Fibroblast of the aortic adventitia (primary cell): ENCODE measurements at regions not wholly inside any gene's neighbourhood (a gene's known extent, or its start where the extent isn't known, plus 50 kb on each side); places are given as distances from the start of the nearest gene placed in this dataset.

Source experiments
- DNase-seq: peaks from one replicate; pipeline ENCODE4 v3.0.0-alpha.2; 2010; ENCODE audit warnings: low read depth
- H3K4me3 ChIP-seq: 2 replicates; pipeline ENCODE4 v1.5.1; 2011; ENCODE audit warnings: low read depth, mild to moderate bottlenecking, control low read depth, low read length, moderate library complexity
- CTCF ChIP-seq: IDR thresholded peaks from 2 replicates; pipeline ENCODE4 v1.5.1; 2011; ENCODE audit warnings: mild to moderate bottlenecking, low read length, control low read depth, inconsistent platforms; ENCODE audit not compliant: insufficient read depth

GRCh38 chr15:61649046-61649445 is 411.2 kb downstream of the VPS13C start:
- no peak overlapping the region for H3K4me3 ChIP-seq
- no peak for DNase-seq
- no peak for TF ChIP-seq CTCF

DNA sequence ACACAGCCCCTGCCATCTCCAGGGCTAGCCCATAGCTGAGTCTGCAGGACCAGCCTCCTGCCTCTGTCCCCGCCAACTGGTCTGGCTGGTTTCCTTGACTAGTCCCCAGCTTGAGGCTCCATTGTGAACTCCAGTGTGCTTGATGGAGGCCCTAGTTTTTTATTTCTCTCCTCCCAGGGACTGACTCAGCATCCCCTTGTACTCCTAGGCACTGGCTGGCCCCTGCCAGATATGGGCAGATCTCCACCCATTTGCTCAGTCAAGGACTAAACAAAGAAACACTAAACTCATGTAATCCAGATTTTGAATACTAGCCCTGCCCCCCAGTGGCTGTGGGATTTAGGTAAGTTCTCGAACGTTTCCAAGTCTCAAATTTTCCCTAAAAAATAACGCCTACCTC is 415.4 kb upstream of the RORA start:
- DNase-seq, result no peak
- H3K4me3 ChIP-seq, result no peak overlapping the region
- no peak for TF ChIP-seq CTCF

- H3K4me3 ChIP-seq, result no peak overlapping the region
- no peak for TF ChIP-seq CTCF
- DNase-seq, result no peak
These were observed 412.5 kb upstream of the RORA start for GRCh38 chr15:61641645-61642044.

DNA sequence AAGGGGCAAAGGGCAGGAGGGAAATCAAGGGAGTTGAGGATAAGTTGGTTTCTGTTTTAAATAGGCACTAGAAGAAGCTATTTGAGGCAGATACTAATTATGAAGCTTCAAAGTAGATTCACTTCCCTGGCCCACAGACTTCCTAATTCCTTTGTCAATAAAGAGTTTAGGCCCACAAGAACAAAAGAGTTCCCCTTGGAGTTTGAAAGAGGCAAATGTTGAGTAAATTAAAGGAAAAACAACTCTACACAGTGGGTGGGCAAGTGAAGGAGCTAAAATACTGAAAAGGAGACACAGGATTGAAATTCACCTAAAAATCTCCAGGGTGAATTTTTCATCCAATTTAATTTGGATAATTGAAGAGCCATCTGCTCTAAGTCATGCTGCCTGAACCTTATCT is 411.7 kb upstream of the RORA start:
- no peak for TF ChIP-seq CTCF
- DNase-seq, result no peak
- no peak overlapping the region for H3K4me3 ChIP-seq

- no peak for TF ChIP-seq CTCF
- DNase-seq, result no peak
- no peak overlapping the region for H3K4me3 ChIP-seq
These were observed 410.4 kb upstream of the RORA start for GRCh38 chr15:61639491-61639890.

- H3K4me3 ChIP-seq, result no peak overlapping the region
- TF ChIP-seq CTCF, result no peak
- DNase-seq, result no peak
These were observed 405.7 kb upstream of the RORA start for GRCh38 chr15:61634837-61635236.

DNA sequence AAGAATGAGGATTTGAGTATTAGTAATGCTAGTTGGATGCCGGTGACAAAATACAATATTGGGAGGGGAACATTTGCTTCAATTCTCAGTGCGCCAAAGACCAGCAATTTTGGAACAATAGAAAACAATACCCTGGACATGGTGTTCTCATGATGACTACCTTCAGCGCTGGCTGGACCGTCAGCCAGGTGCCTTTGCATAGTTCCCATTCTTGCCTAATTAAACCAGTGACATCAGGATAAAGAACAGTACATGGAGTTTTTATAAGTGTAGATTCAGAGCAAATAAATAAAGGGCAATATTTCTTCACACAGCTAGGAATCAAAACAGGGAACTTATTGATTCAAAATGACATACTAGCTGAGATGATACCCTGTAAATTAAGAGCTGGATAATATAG is 404.8 kb upstream of the RORA start:
- DNase-seq, result no peak
- H3K4me3 ChIP-seq, result no peak overlapping the region
- no peak for TF ChIP-seq CTCF
